ENCODE measurements at regions not wholly inside any gene's neighbourhood (a gene's known extent, or its start where the extent isn't known, plus 50 kb on each side); places are given as distances from the start of the nearest gene placed in this dataset.

- TF ChIP-seq BCL3 (IDR thresholded peaks at IDR 0.05; ENCODE audit: borderline replicate concordance, insufficient read depth, low read depth, low read length, poor library complexity, severe bottlenecking) (no peak), BRCA1 (IDR thresholded peaks at IDR 0.05; ENCODE audit: low read depth, low read length) (no peak), IKZF1 (conservative IDR thresholded peaks at IDR 0.05) (no peak), SUPT20H (IDR thresholded peaks at IDR 0.05; ENCODE audit: borderline replicate concordance, control insufficient read depth, low read depth, low read length) (no peak), EGR1 (IDR thresholded peaks at IDR 0.05; ENCODE audit: borderline replicate concordance in 1 of 2, low read depth in 2 of 2, low read length in 2 of 2) (no peak), STAT1 (conservative IDR thresholded peaks at IDR 0.05) (no peak), TARDBP (IDR thresholded peaks at IDR 0.05; ENCODE audit: borderline replicate concordance) (no peak), HSF1 (IDR thresholded peaks at IDR 0.05; ENCODE audit: low read depth, low read length) (no peak), TBL1XR1 (IDR thresholded peaks at IDR 0.05; ENCODE audit: low read depth, low read length) (no peak)
Measured at GRCh38 chr6:51166914-51167313, 348.2 kb downstream of the TFAP2B start (continued).

GRCh38 chr6:51167468-51167867, 348.8 kb downstream of the TFAP2B start:
- Histone ChIP-seq H3K9ac (ENCODE audit: control insufficient read depth, insufficient read depth, low read length) (no peak overlapping the region), H3K27ac (ENCODE audit: control insufficient read depth, insufficient read depth) (no peak overlapping the region), H3K4me3 (no peak overlapping the region), H3K36me3 (ENCODE audit: control insufficient read depth in 2 of 2, insufficient read depth in 2 of 2, low read length in 1 of 2) (no peaks in the 10 kb centered on the region), H3K4me1 (ENCODE audit: control insufficient read depth, insufficient read depth, low read length) (no peaks in the 10 kb centered on the region), H3K9me3 (replicated peaks; ENCODE audit: control insufficient read depth, insufficient read depth, low read length) (no peaks in the 10 kb centered on the region), H3K4me2 (ENCODE audit: control insufficient read depth, insufficient read depth) (no peak overlapping the region), H3K27me3 (replicated peaks in 1 of 2; ENCODE audit: control insufficient read depth in 2 of 2, insufficient read depth in 2 of 2, low read length in 1 of 2) (no peaks in the 10 kb centered on the region), H2AFZ (ENCODE audit: control insufficient read depth, low read depth, low read length) (no peak overlapping the region), H4K20me1 (ENCODE audit: control insufficient read depth, insufficient read depth) (no peaks in the 10 kb centered on the region), H3K79me2 (ENCODE audit: control insufficient read depth, insufficient read depth, low read length) (no peaks in the 10 kb centered on the region)
- CTCF ChIA-PET: no interaction called here
- DNase-seq (ENCODE audit: low read depth, low spot score) (no peak), FAIRE-seq (no peak), ATAC-seq (no peak)
- POLR2A ChIA-PET: no interaction called here
- SMC1A ChIA-PET (ENCODE audit: uncharacterized antibody, unreplicated experiment): no interaction called here
- in situ Hi-C loops (cut with MboI): no loop called here
- intact Hi-C loops (cut with micrococcal nuclease; ENCODE audit: unreplicated experiment): no loop called here
- RAD21 ChIA-PET (ENCODE audit: unreplicated experiment): no interaction called here
- 0% methylated on average over 1 of the region's 1 CpG for WGBS (ENCODE audit: insufficient coverage, insufficient replicate concordance, low lambda C conversion rate, missing lambda C conversion rate)
- BruUV-seq (replicated peaks): no TSS peak
- TF ChIP-seq E2F4 (IDR thresholded peaks at IDR 0.05; ENCODE audit: low read depth, low read length): no peak
- no peak for TF ChIP-seq MAX (IDR thresholded peaks at IDR 0.05; ENCODE audit: low read depth, low read length)
- no peak for TF ChIP-seq E4F1 (IDR thresholded peaks at IDR 0.05; ENCODE audit: borderline replicate concordance, partially characterized antibody)
- no peak for TF ChIP-seq TARDBP (IDR thresholded peaks at IDR 0.05; ENCODE audit: borderline replicate concordance)
- no peak for TF ChIP-seq LARP7 (IDR thresholded peaks at IDR 0.05)
- TF ChIP-seq RUNX3 (IDR thresholded peaks at IDR 0.05; ENCODE audit: low read length): no peak
- TF ChIP-seq ZNF384 (IDR thresholded peaks at IDR 0.05; ENCODE audit: borderline replicate concordance, low read depth, low read length): no peak

Measured in GM12878 (cell line).